ENCODE measurements at regions not wholly inside any gene's neighbourhood (a gene's known extent, or its start where the extent isn't known, plus 50 kb on each side); places are given as distances from the start of the nearest gene placed in this dataset.
A peak's percentile ranks its signal among the peaks of the same experiment; 100 is the strongest.

DNA sequence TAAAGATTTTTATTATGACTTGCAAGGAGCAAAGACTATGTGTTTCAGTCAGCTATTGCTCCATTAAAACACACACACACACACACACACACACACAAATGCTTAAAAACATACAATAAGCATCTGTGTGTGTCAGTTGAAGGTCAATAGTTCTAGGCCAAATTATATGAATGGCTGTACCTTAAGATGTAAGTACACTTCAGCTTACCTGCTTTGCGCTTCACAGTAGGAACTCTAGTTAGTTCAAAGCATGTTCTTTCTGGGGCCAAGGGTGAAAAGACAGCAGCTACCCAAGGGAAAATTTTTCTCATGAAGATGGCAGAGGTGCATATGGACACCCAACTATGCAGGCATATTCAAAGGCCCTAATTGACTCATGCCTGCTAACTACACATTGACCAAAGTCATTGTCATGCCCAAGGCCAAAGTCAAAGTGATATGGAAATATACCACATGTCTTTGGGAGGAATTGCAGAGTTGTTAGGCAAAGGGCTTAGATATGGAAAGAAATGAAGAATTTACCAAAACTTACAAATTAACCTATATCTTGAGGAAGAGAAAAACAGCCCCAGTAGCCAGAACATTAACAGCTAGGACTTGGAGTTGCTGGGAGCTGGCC, 61.9 kb upstream of the BTN3A2 start:
- TF ChIP-seq POLR2AphosphoS5 (IDR thresholded peaks at IDR 0.05; ENCODE audit: low read depth, low read length) (no peak), SIN3A (IDR thresholded peaks at IDR 0.05; ENCODE audit: borderline replicate concordance, insufficient read depth, low read depth, low read length) (no peak), TCF7L2 (IDR thresholded peaks at IDR 0.05; ENCODE audit: low read depth, low read length) (no peak)
- TF ChIP-seq, protein P1, sequence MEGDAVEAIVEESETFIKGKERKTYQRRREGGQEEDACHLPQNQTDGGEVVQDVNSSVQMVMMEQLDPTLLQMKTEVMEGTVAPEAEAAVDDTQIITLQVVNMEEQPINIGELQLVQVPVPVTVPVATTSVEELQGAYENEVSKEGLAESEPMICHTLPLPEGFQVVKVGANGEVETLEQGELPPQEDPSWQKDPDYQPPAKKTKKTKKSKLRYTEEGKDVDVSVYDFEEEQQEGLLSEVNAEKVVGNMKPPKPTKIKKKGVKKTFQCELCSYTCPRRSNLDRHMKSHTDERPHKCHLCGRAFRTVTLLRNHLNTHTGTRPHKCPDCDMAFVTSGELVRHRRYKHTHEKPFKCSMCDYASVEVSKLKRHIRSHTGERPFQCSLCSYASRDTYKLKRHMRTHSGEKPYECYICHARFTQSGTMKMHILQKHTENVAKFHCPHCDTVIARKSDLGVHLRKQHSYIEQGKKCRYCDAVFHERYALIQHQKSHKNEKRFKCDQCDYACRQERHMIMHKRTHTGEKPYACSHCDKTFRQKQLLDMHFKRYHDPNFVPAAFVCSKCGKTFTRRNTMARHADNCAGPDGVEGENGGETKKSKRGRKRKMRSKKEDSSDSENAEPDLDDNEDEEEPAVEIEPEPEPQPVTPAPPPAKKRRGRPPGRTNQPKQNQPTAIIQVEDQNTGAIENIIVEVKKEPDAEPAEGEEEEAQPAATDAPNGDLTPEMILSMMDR (IDR thresholded peaks at IDR 0.05), result no peak
- H3K27ac ChIP-seq (ENCODE audit: low read length), result no peak overlapping the region
- H3K36me3 ChIP-seq (ENCODE audit: control insufficient read depth, insufficient read depth, low read length), result no peaks in the 10 kb centered on the region
- ChIA-PET POLR2A (no interaction called here), CTCF (no interaction called here)
- in situ Hi-C loops (cut with HindIII; ENCODE audit: low pct_unique_long_range_greater_than_20kb, low sequenced_read_pairs), result no loop called here
- intact Hi-C loops (cut with micrococcal nuclease; ENCODE audit: unreplicated experiment), result no loop called here
- peaks cover 8% of the 10 kb centered on the region; the same call in 1 of the 2 replicates for H3K4me1 ChIP-seq (ENCODE audit: control insufficient read depth, insufficient read depth, low read length)
- H3K4me3 ChIP-seq (ENCODE audit: low read depth in 2 of 2, low read length in 2 of 2), result no peak overlapping the region
- no TSS peak for BruUV-seq (replicated peaks)
- no peaks in the 10 kb centered on the region for H3K9me3 ChIP-seq (ENCODE audit: control insufficient read depth, insufficient read depth, low read depth, low read length)
- no peak for ATAC-seq
- no peaks in the 10 kb centered on the region for H3K27me3 ChIP-seq (ENCODE audit: control insufficient read depth, insufficient read depth, low read length)
- no peak for DNase-seq (ENCODE audit: low read depth, low spot score)

DNA sequence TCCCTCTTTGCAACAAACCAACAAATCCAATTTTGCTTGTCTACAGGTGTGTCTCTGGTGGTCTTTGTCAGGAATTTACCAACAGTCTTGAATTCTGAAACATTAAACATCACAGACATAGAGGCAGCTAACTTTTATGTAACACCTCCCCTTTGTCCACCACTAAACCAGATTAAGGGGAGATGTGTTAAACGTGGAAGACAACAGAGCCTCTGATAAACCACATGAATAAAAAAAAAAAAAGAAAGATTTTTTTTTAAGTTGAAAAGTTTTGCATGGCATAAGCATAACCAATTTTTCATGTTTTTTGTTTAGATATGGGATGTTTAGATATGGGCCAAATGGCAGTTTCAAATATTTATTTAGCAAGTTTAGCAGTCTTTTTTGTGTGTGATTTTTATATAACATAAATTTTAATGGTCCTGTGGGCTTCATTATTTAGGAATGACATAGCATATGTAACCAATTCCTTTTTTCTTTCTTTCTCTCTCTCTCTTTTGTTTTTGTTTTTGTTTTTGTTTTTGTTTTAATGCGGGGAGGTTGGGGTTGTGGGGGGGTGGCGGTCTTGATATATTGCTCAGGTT, 60.7 kb upstream of the BTN3A2 start:
- DNase-seq (ENCODE audit: low read depth, low spot score) (no peak), ATAC-seq (no peak)
- H3K27me3 ChIP-seq (ENCODE audit: control insufficient read depth, insufficient read depth, low read length), result no peaks in the 10 kb centered on the region
- ChIA-PET POLR2A (no interaction called here), CTCF (no interaction called here)
- peaks cover 3% of the 10 kb centered on the region; the same call in 1 of the 2 replicates for H3K4me1 ChIP-seq (ENCODE audit: control insufficient read depth, insufficient read depth, low read length)
- in situ Hi-C loops (cut with HindIII; ENCODE audit: low pct_unique_long_range_greater_than_20kb, low sequenced_read_pairs), result no loop called here
- BruUV-seq (replicated peaks), result no TSS peak
- H3K4me3 ChIP-seq (ENCODE audit: low read depth in 2 of 2, low read length in 2 of 2), result peak overlapping the region; percentile 58 to 76
- peak overlapping the region; percentile 81 for H3K27ac ChIP-seq (ENCODE audit: low read length)
- no peak for TF ChIP-seq POLR2AphosphoS5 (IDR thresholded peaks at IDR 0.05; ENCODE audit: low read depth, low read length)
- TF ChIP-seq, protein P1 (IDR thresholded peaks at IDR 0.05), result no peak
- TF ChIP-seq SIN3A (IDR thresholded peaks at IDR 0.05; ENCODE audit: borderline replicate concordance, insufficient read depth, low read depth, low read length), result no peak
- TF ChIP-seq, protein P2, sequence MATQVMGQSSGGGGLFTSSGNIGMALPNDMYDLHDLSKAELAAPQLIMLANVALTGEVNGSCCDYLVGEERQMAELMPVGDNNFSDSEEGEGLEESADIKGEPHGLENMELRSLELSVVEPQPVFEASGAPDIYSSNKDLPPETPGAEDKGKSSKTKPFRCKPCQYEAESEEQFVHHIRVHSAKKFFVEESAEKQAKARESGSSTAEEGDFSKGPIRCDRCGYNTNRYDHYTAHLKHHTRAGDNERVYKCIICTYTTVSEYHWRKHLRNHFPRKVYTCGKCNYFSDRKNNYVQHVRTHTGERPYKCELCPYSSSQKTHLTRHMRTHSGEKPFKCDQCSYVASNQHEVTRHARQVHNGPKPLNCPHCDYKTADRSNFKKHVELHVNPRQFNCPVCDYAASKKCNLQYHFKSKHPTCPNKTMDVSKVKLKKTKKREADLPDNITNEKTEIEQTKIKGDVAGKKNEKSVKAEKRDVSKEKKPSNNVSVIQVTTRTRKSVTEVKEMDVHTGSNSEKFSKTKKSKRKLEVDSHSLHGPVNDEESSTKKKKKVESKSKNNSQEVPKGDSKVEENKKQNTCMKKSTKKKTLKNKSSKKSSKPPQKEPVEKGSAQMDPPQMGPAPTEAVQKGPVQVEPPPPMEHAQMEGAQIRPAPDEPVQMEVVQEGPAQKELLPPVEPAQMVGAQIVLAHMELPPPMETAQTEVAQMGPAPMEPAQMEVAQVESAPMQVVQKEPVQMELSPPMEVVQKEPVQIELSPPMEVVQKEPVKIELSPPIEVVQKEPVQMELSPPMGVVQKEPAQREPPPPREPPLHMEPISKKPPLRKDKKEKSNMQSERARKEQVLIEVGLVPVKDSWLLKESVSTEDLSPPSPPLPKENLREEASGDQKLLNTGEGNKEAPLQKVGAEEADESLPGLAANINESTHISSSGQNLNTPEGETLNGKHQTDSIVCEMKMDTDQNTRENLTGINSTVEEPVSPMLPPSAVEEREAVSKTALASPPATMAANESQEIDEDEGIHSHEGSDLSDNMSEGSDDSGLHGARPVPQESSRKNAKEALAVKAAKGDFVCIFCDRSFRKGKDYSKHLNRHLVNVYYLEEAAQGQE (IDR thresholded peaks at IDR 0.05; ENCODE audit: insufficient read depth in 1 of 2, low read depth in 2 of 2, low read length in 1 of 2), result no peak
- no peak for TF ChIP-seq TCF7L2 (IDR thresholded peaks at IDR 0.05; ENCODE audit: low read depth, low read length)
- no peaks in the 10 kb centered on the region for H3K9me3 ChIP-seq (ENCODE audit: control insufficient read depth, insufficient read depth, low read depth, low read length)
- intact Hi-C loops (cut with micrococcal nuclease; ENCODE audit: unreplicated experiment), result no loop called here
- H3K36me3 ChIP-seq (ENCODE audit: control insufficient read depth, insufficient read depth, low read length), result no peaks in the 10 kb centered on the region
